NCI-H1105 (cell line): ENCODE measurements at regions not wholly inside any gene's neighbourhood (a gene's known extent, or its start where the extent isn't known, plus 50 kb on each side); places are given as distances from the start of the nearest gene placed in this dataset.

ENCODE experiments used
- DNase-seq: peaks from one replicate; lab custom pipeline; 2025; lab: John Stamatoyannopoulos, UW

- DNase-seq: no peak
These were observed 115.5 kb downstream of the C9orf50 start for GRCh38 chr9:129505270-129505902.

DNA sequence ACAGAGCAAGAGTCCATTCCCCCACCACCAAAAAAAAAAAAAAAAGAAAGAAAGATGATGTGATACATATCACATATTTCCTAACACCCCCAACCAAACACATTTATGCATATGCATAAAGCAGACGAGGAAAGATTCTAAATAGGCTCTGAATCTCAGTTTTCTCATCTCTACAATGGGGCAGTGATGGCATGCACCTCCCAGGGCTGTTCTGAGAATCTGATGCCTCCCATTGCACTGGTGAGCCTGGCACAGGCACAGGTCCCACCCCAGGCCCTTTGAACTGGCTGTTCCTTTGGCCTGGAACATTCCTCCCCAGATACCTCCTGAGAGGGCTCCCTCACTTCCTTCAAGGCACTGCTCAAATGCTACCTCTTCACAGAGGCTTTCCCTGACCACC lies 116.5 kb downstream of the C9orf50 start:
- no peak for DNase-seq

GRCh38 chr9:129501771-129502319 lies 119.1 kb downstream of the C9orf50 start:
- no peak for DNase-seq

DNA sequence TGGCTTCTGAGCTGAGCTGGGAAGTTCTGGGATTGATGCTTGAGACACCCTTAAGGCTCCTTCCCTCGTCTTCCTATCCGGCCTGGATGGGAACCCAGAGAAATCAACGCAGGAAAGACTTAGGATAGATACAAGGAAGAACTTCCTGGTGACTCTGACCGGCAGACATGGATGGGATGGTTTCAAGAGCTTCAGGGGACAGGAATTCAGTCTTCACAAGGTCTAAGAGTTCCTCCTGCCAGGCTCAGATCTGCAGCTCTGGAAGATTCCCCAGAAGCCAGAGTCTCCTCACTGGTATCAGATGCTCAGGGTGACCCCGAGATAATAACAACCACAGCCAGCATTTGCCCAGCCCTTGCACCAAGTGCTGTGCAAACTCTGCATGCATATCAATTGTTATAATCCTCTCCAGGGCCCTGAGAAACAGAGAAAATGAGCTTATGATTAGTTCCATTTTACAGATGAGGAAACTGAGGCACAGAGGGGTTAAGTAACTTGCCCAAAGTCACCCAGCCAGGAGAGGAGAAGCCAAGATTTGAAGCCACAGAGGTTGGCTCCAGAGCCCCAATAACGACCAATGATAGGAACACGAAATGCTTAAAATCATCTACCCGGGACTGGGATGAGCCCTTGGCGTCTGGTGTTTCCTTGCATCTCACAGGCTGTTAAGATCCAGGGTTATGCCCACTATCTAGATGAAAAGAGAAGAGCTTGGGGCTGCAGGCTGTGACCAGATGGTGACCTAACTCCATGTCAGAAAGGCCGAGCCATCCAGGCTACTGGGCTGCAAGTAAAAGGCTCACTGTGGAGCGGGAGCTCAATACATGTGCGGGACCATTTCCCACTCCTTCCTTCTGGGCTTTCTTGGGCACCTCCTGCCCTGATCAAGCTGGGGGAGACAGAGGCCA lies 119.8 kb downstream of the C9orf50 start:
- DNase-seq: no peak

DNA sequence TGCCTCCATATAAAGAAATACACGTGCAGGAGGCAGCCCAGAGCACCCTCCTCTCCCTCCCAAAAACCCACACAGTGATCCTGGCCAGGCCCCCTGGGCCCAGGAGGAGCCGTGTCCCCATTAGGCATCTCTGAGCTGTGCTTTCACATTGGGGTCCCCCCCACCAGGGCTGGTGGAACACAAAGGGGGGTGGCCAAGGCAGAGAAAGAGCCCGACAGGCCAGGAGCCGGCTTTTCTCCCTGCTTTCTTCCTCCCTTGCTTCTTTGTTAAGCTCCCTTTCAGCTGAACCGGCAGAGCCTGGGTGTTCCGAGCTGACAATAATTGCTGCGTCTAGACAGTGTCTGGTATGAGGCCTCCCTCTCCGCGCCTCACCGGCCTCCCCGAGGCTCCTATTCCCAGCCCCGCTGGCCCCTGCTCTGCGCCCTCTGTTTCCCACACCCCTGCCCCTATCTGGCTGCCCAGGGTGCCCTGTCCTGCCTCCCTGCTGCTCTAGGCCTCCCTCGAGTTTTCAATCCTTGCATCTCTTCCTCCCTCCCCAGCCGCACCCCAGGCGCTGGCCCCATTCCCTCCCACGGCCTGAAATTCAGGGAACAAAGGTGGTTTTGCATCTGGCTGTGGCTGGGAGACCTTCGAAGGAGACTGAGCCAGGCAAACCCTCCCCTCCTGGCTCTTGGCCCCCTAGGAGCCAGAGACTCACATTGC lies 120.6 kb downstream of the C9orf50 start:
- DNase-seq: peak; percentile 1

GRCh38 chr9:129498451-129499384 lies 122.2 kb downstream of the C9orf50 start:
- DNase-seq: no peak

DNA sequence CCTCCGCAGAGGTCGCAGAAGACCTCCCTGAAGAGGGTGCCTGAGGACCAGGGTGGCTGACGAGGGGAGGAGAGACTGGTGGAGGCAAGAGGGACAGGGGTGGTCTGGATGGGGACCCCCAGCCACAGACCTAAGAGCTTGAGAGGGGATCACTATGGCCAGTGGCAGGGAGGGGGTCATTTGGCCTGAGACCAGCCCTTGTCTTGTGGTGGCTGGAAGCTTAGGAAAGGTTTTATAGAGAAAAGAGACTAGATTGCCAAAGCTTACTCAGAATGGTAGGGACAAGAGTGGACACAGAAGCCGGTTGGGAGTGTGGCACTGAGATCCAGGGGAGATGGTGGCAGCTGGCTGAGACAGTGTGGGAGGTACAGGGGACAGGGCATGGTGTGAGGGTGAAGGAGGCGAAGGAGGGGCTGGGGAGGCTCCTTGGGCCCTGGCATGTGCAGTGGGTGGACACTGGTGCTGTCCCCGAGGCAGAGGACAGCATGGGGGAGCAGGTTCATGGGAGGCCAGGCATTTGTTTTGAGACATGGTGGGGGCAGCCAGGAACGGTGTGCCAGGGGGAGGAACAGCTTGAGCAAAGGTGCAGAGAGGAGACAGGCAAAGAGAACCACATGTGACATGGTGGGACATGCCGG lies 123.0 kb downstream of the C9orf50 start:
- DNase-seq: no peak

GRCh38 chr9:129497005-129497812 lies 123.7 kb downstream of the C9orf50 start:
- DNase-seq: peak; percentile 67

- DNase-seq: peak; percentile 87
These were observed 124.4 kb downstream of the C9orf50 start for GRCh38 chr9:129496473-129497004.

DNA sequence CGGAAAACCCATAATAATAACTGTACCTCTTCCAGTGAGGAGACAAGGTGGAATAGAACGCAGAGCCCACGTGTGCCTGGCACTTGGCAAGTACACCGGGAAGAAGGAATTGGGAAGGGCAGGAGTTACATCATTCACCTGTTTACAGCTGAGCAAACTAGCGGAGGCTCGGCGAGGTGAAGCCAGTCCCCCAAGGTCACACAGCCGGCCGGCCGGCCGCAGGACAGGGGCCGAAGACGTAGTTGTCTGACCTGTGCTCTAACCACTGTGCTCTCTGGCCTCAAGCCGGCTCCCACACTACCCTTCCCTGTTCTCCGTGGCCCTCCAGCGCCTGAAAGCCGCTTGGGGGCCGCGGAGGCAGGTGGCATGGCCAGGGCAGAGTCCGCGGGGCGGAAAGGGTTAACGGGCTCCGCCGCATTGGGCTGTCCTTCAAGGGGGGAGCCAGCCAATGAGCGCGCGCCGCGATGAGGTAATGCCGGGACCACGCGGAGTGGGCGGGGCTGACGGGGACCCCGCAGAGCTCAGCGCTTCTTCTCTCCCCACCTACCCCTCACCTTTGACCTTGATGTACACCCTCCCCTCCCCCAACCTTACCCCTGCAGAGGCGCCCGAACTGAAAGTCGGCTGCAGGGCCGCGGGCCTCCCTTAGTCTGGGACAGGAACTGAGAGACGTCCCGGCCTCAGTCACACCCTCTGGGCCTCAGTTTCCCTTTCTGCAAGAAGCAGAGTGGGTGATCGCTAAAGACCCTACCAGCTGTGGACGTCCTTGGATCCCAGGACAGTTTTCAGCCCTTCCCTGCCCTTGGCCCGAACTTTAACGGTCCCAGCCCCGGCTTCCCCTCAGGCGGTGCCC lies 125.1 kb downstream of the C9orf50 start:
- DNase-seq: peak; percentile 85

- no peak for DNase-seq
These were observed 126.7 kb downstream of the C9orf50 start for GRCh38 chr9:129494113-129494789.

DNA sequence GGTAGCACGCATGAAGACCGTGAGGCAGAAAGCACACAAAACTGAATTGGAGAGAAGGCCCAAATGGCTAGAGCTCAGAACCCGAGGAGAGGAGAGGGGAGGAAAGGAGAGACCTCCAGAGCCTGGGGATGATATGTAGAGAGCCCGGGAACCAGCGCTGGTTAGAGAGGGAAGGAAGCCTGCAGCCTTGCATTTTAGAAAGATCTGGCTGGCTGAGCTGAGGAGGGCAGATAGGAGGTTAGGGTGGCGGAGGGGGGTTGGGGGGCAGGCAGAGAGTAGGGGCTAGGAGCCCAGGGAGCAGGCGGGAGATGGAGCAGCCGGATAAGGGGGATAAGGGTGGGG lies 127.2 kb downstream of the C9orf50 start:
- no peak for DNase-seq

DNA sequence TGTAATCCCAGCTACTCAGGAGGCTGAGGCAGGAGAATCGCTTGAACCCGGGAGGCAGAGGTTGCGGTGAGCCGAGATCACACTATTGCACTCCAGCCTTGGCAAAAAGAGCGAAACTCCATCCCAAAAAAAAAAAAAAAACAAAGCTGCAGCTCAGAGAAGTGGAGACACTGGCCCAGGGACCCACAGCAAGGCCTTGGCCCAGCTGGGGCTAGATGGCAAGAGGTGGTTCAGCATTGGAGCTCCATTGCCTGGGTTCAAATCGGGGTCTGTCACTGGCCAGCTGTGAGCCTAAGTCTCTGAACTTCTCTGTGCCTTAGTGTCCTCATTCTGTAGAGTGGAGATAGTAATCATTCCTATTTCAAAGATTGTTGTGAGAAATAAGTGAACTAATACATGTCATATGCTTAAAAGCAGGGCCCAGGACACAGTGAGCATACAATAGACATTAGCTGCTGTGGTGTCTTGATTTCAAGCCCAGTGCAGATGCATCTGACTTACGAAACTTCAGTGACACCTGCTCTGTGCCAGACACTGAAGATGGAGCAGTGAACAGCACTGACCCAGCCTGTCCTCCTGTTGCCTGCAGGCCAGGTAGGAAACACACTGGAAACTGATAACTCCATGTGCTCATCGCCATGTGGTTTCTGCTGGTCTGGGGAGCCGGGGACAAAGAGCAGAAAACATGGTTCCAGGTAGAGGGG lies 127.7 kb downstream of the C9orf50 start:
- no peak for DNase-seq

DNA sequence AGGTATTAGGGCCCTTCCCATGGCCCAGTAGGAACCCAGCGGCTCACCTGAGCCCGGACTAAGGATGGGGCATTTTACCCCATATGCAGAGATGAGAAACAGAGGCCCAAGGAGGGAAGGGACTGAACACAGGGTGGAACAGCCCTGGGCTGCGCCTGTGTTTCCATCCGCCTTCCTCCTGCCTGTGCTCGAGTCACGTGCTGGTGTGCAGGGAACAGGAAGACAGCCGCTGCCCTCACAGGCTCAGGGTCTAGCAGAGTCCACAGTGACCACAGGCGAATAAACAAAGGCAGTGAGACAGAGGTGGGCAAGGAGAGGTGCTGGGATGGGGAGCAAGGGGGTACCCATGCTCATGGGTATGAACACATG lies 129.4 kb downstream of the C9orf50 start:
- DNase-seq: no peak

DNA sequence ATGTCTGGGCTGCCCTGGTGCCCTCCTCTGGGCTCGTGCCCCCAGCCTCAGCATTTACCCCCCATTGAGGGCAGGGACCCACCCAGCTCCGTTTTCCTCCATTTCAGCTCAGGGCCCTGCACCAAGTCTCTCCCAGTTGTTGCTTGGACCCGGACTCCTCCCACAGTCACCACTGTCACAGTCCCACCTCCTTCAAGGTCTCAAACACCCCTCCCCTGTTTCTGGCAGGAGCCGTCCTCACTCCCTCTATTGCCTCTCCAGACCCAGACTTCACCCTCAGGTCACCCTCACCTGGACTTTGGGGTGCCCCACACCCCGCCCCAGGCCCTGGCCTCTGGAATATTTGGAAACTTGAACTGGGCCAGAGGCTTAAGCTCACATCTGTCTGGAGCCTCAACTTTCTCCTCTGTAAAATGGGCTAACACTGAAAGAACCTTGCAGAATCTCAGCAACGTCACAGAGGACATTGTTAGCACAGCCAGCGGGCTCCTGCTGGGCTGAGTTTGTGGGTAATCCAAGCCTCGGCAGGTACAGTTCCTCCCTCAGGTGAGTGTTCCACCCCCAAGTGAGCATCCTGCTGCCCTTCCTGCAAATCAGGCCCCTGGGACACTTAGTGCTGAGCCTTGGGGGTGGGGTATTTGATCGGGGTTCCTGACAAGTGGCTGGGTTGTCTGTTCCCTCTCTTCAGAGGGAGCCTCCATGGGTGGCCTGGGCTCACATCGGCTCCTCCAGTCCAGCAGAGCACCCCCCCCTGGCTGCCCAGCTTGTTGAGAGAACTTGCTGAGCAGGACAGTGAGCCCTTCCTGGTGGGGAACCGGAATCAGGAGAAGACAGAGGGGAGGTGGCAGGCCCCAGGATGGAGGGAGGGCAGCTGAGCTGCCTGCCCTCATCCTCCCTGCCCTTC lies 130.1 kb downstream of the C9orf50 start:
- DNase-seq: no peak

DNA sequence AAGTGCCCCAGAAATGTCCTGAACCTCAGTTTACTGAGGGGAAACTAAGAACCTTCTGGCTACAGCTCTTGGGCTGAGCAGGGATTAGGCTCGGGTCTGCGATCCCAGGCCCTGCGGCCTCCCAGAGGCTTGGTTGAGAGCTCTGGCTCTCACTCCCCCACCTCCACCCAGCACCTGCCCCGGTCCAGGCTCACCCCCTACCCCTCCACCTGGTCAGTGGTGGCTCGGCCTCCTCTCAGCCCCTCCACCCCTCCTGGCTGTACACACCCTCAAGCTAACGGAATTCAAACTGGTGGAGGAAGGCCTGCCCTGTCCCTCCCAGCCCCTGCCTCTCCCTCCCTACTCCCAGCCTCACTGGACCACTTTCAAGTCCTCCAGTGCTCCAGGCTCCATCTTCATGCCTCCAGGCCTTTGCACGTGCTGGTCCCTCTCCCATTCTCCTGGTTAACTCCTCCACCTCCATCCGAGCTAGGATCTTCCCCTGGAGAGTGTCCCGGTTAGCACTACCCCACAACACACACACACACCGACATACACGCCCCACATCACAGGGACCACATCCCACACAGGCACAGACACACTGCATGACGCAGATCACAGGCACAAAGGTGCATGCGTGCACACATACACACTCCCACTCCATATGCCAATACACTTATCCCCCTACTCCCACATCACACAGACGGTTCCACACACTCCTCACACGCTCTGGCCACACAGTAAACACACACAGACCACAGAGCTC lies 130.9 kb downstream of the C9orf50 start:
- DNase-seq: no peak
